CD14-positive monocyte (primary cell): ENCODE measurements at regions not wholly inside any gene's neighbourhood (a gene's known extent, or its start where the extent isn't known, plus 50 kb on each side); places are given as distances from the start of the nearest gene placed in this dataset.

Experiments used
- DNase-seq, 3 donors: peaks; one replicate each; pipeline ENCODE4 v3.0.0-alpha.2; 2011 to 2022
- H2AFZ ChIP-seq: 2 replicates; pipeline ENCODE4 v1.6.0; 2012; ENCODE audit warnings: mild to moderate bottlenecking, low read depth, low read length, inconsistent platforms; ENCODE audit not compliant: insufficient read depth, poor library complexity, severe bottlenecking
- H3K27ac ChIP-seq, 2 donors: 1 replicate in 1 of 2; 2 replicates in 1 of 2; pipeline ENCODE4 v1.5.1; 2012 to 2013; ENCODE audit warnings: low read length in 2 of 2, control low read depth in 1 of 2, inconsistent platforms in 1 of 2, low read depth in 1 of 2, mild to moderate bottlenecking in 1 of 2
- H3K27me3 ChIP-seq, 2 donors: one replicate each; pipeline versions ENCODE4 v1.6.0 to v1.6.1; 2011 to 2013; ENCODE audit warnings: low read length in 2 of 2; ENCODE audit not compliant: control insufficient read depth in 2 of 2, insufficient read depth in 2 of 2
- H3K36me3 ChIP-seq, 2 donors: replicated peaks in 1 of 2; 1 replicate in 1 of 2; 2 replicates in 1 of 2; pipeline versions ENCODE4 v1.5.1 to v1.6.1; 2012 to 2013; ENCODE audit warnings: low read length in 2 of 2, control low read depth in 1 of 2, inconsistent platforms in 1 of 2, mild to moderate bottlenecking in 1 of 2; ENCODE audit not compliant: insufficient read depth in 2 of 2, control insufficient read depth in 1 of 2
- H3K4me1 ChIP-seq, 2 donors: 1 replicate in 1 of 2; 2 replicates in 1 of 2; pipeline versions ENCODE4 v1.5.1 to v1.6.1; 2012 to 2013; ENCODE audit warnings: low read length in 2 of 2, control low read depth in 1 of 2, inconsistent platforms in 1 of 2, mild to moderate bottlenecking in 1 of 2, moderate library complexity in 1 of 2; ENCODE audit not compliant: insufficient read depth in 2 of 2, control insufficient read depth in 1 of 2
- H3K4me2 ChIP-seq: replicated peaks from 2 replicates; pipeline ENCODE3; 2012; ENCODE audit warnings: low read length, moderate library complexity, mild to moderate bottlenecking; ENCODE audit not compliant: poor library complexity, severe bottlenecking; ENCODE audit errors: extremely low read depth
- H3K4me3 ChIP-seq, 3 experiments: fragments of 200-600 bp in 1 of 3; sonication (generic) in 1 of 3; replicated peaks in 1 of 3; 1 replicate in 2 of 3; 2 replicates in 1 of 3; pipeline ENCODE4 v1.5.1; 2011 to 2013; ENCODE audit warnings: low read length in 3 of 3, mild to moderate bottlenecking in 3 of 3, control low read depth in 2 of 3, low read depth in 2 of 3, inconsistent platforms in 1 of 3, moderate library complexity in 1 of 3
- H3K79me2 ChIP-seq: 2 replicates; pipeline ENCODE4 v1.6.0; 2012; ENCODE audit warnings: mild to moderate bottlenecking, control low read depth, inconsistent platforms, low read length, moderate library complexity; ENCODE audit not compliant: insufficient read depth
- H3K9ac ChIP-seq: 2 replicates; pipeline ENCODE4 v1.6.0; 2017; ENCODE audit warnings: low read length, mild to moderate bottlenecking; ENCODE audit not compliant: insufficient read depth, poor library complexity, severe bottlenecking
- H3K9me3 ChIP-seq, 2 donors: replicated peaks in 1 of 2; 1 replicate in 1 of 2; 2 replicates in 1 of 2; pipeline versions ENCODE4 v1.5.1 to v1.6.1; 2012 to 2013; ENCODE audit warnings: low read length in 2 of 2, control low read depth in 1 of 2; ENCODE audit not compliant: control insufficient read depth in 1 of 2, insufficient read depth in 1 of 2
- H4K20me1 ChIP-seq: 2 replicates; pipeline ENCODE4 v1.6.0; 2012; ENCODE audit warnings: mild to moderate bottlenecking, low read length, control low read depth, moderate library complexity; ENCODE audit not compliant: insufficient read depth
- H3K27ac Mint-ChIP-seq, 7 donors: one replicate each; pipeline ENCODE4 v1.8.0; 2020; ENCODE audit warnings: mild to moderate bottlenecking in 7 of 7, mixed read lengths in 7 of 7, moderate library complexity in 6 of 7, inconsistent platforms in 2 of 7
- H3K27me3 Mint-ChIP-seq, 3 donors: one replicate each; pipeline ENCODE4 v1.8.0; 2021 to 2022; ENCODE audit warnings: low read depth in 3 of 3, mild to moderate bottlenecking in 3 of 3, mixed read lengths in 3 of 3, moderate library complexity in 3 of 3, inconsistent platforms in 1 of 3
- H3K36me3 Mint-ChIP-seq, 2 donors: one replicate each; pipeline ENCODE4 v1.8.0; 2020; ENCODE audit warnings: mixed read lengths in 2 of 2, inconsistent platforms in 1 of 2, mild to moderate bottlenecking in 1 of 2
- H3K4me1 Mint-ChIP-seq: one replicate; pipeline ENCODE4 v1.8.0; 2020; ENCODE audit warnings: mild to moderate bottlenecking, mixed read lengths
- H3K4me3 Mint-ChIP-seq, 2 donors: one replicate each; pipeline ENCODE4 v1.8.0; 2020; ENCODE audit warnings: mild to moderate bottlenecking in 2 of 2, mixed read lengths in 2 of 2, moderate library complexity in 1 of 2
- H3K9me3 Mint-ChIP-seq, 7 donors: one replicate each; pipeline ENCODE4 v1.8.0; 2020 to 2022; ENCODE audit warnings: mixed read lengths in 7 of 7, mild to moderate bottlenecking in 6 of 7, moderate library complexity in 6 of 7, inconsistent platforms in 2 of 7
- CTCF ChIP-seq: fragments of 200-600 bp; IDR thresholded peaks from one replicate; pipeline ENCODE4 v1.8.0; 2022; ENCODE audit warnings: antibody characterized with exemption, mild to moderate bottlenecking
- WGBS: methylation state at CpG from one replicate; pipeline ENCODE4 v1.1.5; 2013; ENCODE audit warnings: missing lambda C conversion rate; ENCODE audit not compliant: insufficient coverage; 5-methylcytosine and 5-hydroxymethylcytosine counted together
- intact Hi-C, 2 donors: fragments of 100-400 bp; cut with micrococcal nuclease; formaldehyde crosslinking; loops; one replicate each; pipeline versions ENCODE4 v1.15.0 to v1.15.1; 2023

DNA sequence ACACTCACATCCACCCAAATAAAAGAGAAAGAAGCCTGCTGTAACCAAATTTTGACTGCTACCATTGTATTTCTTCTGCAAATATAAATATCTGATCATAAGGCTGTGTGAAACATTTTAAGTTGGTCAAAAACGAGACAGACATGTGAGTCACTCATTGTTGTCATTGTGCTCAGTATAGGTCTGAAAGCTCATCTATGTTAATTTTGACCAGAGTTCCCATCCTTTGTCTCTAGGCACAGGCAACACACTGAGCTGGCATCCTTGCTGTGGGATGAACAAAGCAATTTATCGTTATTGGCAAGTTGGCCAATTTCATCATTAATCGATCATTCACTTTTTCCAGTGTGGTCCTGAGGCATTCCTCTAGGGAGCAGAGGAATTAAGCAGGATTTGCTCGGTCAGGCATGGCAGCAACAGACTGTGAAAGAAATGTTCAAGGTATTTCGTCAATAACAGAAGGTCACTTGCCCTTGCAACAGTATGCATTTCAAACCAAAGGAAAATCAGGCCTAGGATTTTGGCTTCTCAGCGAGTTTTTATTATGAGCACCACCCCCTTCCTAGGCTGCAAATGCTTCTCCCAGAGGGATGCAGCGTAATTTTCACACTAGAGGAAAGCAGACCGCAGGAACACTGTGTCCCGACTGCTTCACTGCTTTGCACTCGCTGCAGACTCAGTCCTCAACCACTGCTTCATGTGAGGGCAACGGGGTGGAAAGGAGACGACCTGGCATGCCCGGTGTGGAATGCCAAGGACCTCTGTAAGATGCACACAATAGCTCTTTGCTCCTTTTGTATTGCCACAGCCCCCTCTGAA is 87.9 kb upstream of the SMYD2 start:
- WGBS: 80% methylated on average over 10 of the region's 13 CpGs
- DNase-seq: no peak
- no peak overlapping the region for H3K27ac ChIP-seq
- H3K9me3 ChIP-seq: peaks cover 0 to 7% of the 10 kb centered on the region in 2 donors
- Mint-ChIP-seq H3K4me3 (no peak overlapping the region), H3K27me3 (peaks cover 13 to 28% (median 18%) of the 10 kb centered on the region in 3 donors), H3K4me1 (no peaks in the 10 kb centered on the region), H3K27ac (no peak overlapping the region), H3K36me3 (no peaks in the 10 kb centered on the region), H3K9me3 (peaks cover 0 to 4% (median 0%) of the 10 kb centered on the region in 7 donors)
- H3K4me3 ChIP-seq: no peak overlapping the region
- H2AFZ ChIP-seq: no peak overlapping the region
- intact Hi-C loops: no loop called here
- H3K4me2 ChIP-seq: no peak overlapping the region
- no peak overlapping the region for H3K9ac ChIP-seq
- no peaks in the 10 kb centered on the region for H3K36me3 ChIP-seq
- H4K20me1 ChIP-seq: no peaks in the 10 kb centered on the region
- no peaks in the 10 kb centered on the region for H3K4me1 ChIP-seq
- H3K79me2 ChIP-seq: no peaks in the 10 kb centered on the region
- TF ChIP-seq CTCF: no peak
- H3K27me3 ChIP-seq: peaks cover 17 to 18% of the 10 kb centered on the region in 2 donors

- no CpG with 5 or more reads among the region's 6 CpGs for WGBS
- Mint-ChIP-seq H3K27ac (no peak overlapping the region), H3K4me3 (no peak overlapping the region), H3K36me3 (no peaks in the 10 kb centered on the region), H3K9me3 (peaks cover 0 to 4% (median 0%) of the 10 kb centered on the region in 7 donors), H3K27me3 (peaks cover 6 to 22% (median 13%) of the 10 kb centered on the region in 3 donors), H3K4me1 (peaks cover 2% of the 10 kb centered on the region)
- H3K4me3 ChIP-seq: no peak overlapping the region
- no peaks in the 10 kb centered on the region for H3K36me3 ChIP-seq
- H4K20me1 ChIP-seq: no peaks in the 10 kb centered on the region
- intact Hi-C loops: no loop called here
- H3K27ac ChIP-seq: no peak overlapping the region
- H3K79me2 ChIP-seq: no peaks in the 10 kb centered on the region
- TF ChIP-seq CTCF: no peak
- no peak for DNase-seq
- peaks cover 0 to under 1% of the 10 kb centered on the region in 2 donors for H3K9me3 ChIP-seq
- peaks cover 11 to 12% of the 10 kb centered on the region in 2 donors for H3K27me3 ChIP-seq
- H3K4me2 ChIP-seq: no peak overlapping the region
- H2AFZ ChIP-seq: no peak overlapping the region
- no peak overlapping the region for H3K9ac ChIP-seq
- no peaks in the 10 kb centered on the region for H3K4me1 ChIP-seq
These were observed 87.3 kb upstream of the SMYD2 start for GRCh38 chr1:214193691-214194090.
